Muscle of leg (tissue), 3 donors: ENCODE measurements at regions not wholly inside any gene's neighbourhood (a gene's known extent, or its start where the extent isn't known, plus 50 kb on each side); places are given as distances from the start of the nearest gene placed in this dataset.
A peak's percentile ranks its signal among the peaks of the same experiment; 100 is the strongest.

Experiments used
- DNase-seq: peaks from one replicate; pipeline ENCODE4 v3.0.0; 2013
- H3K27ac ChIP-seq: one replicate; pipeline ENCODE4 v1.5.1; 2013; ENCODE audit warnings: mild to moderate bottlenecking, low read length, control low read depth
- H3K27me3 ChIP-seq: one replicate; pipeline ENCODE4 v1.6.1; 2013; ENCODE audit warnings: low read length; ENCODE audit not compliant: control insufficient read depth, insufficient read depth
- H3K36me3 ChIP-seq: one replicate; pipeline ENCODE4 v1.6.1; 2013; ENCODE audit warnings: low read length; ENCODE audit not compliant: control insufficient read depth, insufficient read depth
- H3K4me1 ChIP-seq: one replicate; pipeline ENCODE4 v1.6.1; 2013; ENCODE audit warnings: low read length; ENCODE audit not compliant: control insufficient read depth, insufficient read depth
- H3K4me3 ChIP-seq: one replicate; pipeline ENCODE4 v1.5.1; 2013; ENCODE audit warnings: low read length, control low read depth
- H3K9me3 ChIP-seq: replicated peaks from 2 replicates; pipeline ENCODE4 v1.6.1; 2013; ENCODE audit warnings: low read depth, low read length; ENCODE audit not compliant: control insufficient read depth
- WGBS: methylation state at CpG from one replicate; pipeline ENCODE4 v1.1.5; 2013; ENCODE audit warnings: missing lambda C conversion rate; ENCODE audit not compliant: insufficient coverage; 5-methylcytosine and 5-hydroxymethylcytosine counted together

GRCh38 chr7:89232-90019 is 102.9 kb upstream of the FAM20C start:
- Histone ChIP-seq H3K27me3 (peaks cover 2% of the 10 kb centered on the region), H3K36me3 (no peaks in the 10 kb centered on the region), H3K9me3 (no peaks in the 10 kb centered on the region), H3K4me1 (peaks cover 70% of the 10 kb centered on the region), H3K27ac (peak overlapping the region; percentile 91), H3K4me3 (no peak overlapping the region)
- peak; percentile 78 for DNase-seq
- 42% methylated on average over 5 of the region's 9 CpGs for WGBS

GRCh38 chr7:90111-91063 is 102.0 kb upstream of the FAM20C start:
- Histone ChIP-seq H3K27me3 (peaks cover 2% of the 10 kb centered on the region), H3K27ac (peak overlapping the region; percentile 91), H3K4me1 (peaks cover 68% of the 10 kb centered on the region), H3K36me3 (no peaks in the 10 kb centered on the region), H3K9me3 (no peaks in the 10 kb centered on the region), H3K4me3 (no peak overlapping the region)
- 54% methylated on average over 9 of the region's 13 CpGs for WGBS
- DNase-seq, result peak; percentile 94

GRCh38 chr7:91396-92175 is 100.8 kb upstream of the FAM20C start:
- Histone ChIP-seq H3K4me1 (peaks cover 57% of the 10 kb centered on the region), H3K4me3 (no peak overlapping the region), H3K27me3 (peaks cover 2% of the 10 kb centered on the region), H3K36me3 (no peaks in the 10 kb centered on the region), H3K9me3 (no peaks in the 10 kb centered on the region), H3K27ac (no peak overlapping the region)
- no peak for DNase-seq
- 71% methylated on average over 15 of the region's 18 CpGs for WGBS

- H3K9me3 ChIP-seq, result no peaks in the 10 kb centered on the region
- H3K27ac ChIP-seq, result no peak overlapping the region
- H3K36me3 ChIP-seq, result no peaks in the 10 kb centered on the region
- DNase-seq, result no peak
- WGBS, result 59% methylated on average over 3 of the region's 6 CpGs
- H3K4me3 ChIP-seq, result no peak overlapping the region
- H3K27me3 ChIP-seq, result no peaks in the 10 kb centered on the region
- peaks cover 50% of the 10 kb centered on the region for H3K4me1 ChIP-seq
Measured at GRCh38 chr7:92231-92674, 100.1 kb upstream of the FAM20C start.

- DNase-seq, result no peak
- Histone ChIP-seq H3K4me3 (no peak overlapping the region), H3K36me3 (no peaks in the 10 kb centered on the region), H3K4me1 (peaks cover 42% of the 10 kb centered on the region), H3K9me3 (no peaks in the 10 kb centered on the region), H3K27me3 (no peaks in the 10 kb centered on the region), H3K27ac (no peak overlapping the region)
- 81% methylated on average over 24 of the region's 27 CpGs for WGBS
Measured at GRCh38 chr7:92888-93672, 99.3 kb upstream of the FAM20C start.

- no peak overlapping the region for H3K27ac ChIP-seq
- 98% methylated on average over 5 of the region's 6 CpGs for WGBS
- no peak overlapping the region for H3K4me3 ChIP-seq
- H3K27me3 ChIP-seq, result no peaks in the 10 kb centered on the region
- no peak for DNase-seq
- H3K9me3 ChIP-seq, result no peaks in the 10 kb centered on the region
- H3K4me1 ChIP-seq, result peaks cover 30% of the 10 kb centered on the region
- no peaks in the 10 kb centered on the region for H3K36me3 ChIP-seq
Measured at GRCh38 chr7:94251-94801, 98.0 kb upstream of the FAM20C start.

- Histone ChIP-seq H3K4me3 (no peak overlapping the region), H3K36me3 (no peaks in the 10 kb centered on the region), H3K27me3 (no peaks in the 10 kb centered on the region), H3K9me3 (no peaks in the 10 kb centered on the region), H3K4me1 (peaks cover 22% of the 10 kb centered on the region), H3K27ac (no peak overlapping the region)
- WGBS, result 80% methylated on average over 1 of the region's 8 CpGs
- no peak for DNase-seq
Measured at GRCh38 chr7:95180-95862, 97.0 kb upstream of the FAM20C start.

- 79% methylated on average over 7 of the region's 8 CpGs for WGBS
- DNase-seq, result no peak
- Histone ChIP-seq H3K4me3 (no peak overlapping the region), H3K27me3 (no peaks in the 10 kb centered on the region), H3K36me3 (no peaks in the 10 kb centered on the region), H3K9me3 (no peaks in the 10 kb centered on the region), H3K27ac (no peak overlapping the region), H3K4me1 (peaks cover 16% of the 10 kb centered on the region)
Measured at GRCh38 chr7:95863-96260, 96.5 kb upstream of the FAM20C start.

GRCh38 chr7:96861-97260 is 95.5 kb upstream of the FAM20C start:
- H3K4me3 ChIP-seq, result no peak overlapping the region
- no peak overlapping the region for H3K27ac ChIP-seq
- H3K9me3 ChIP-seq, result no peaks in the 10 kb centered on the region
- 59% methylated on average over 3 of the region's 6 CpGs for WGBS
- no peak for DNase-seq
- no peaks in the 10 kb centered on the region for H3K36me3 ChIP-seq
- H3K4me1 ChIP-seq, result peaks cover 8% of the 10 kb centered on the region
- H3K27me3 ChIP-seq, result no peaks in the 10 kb centered on the region
